ENCODE measurements at regions not wholly inside any gene's neighbourhood (a gene's known extent, or its start where the extent isn't known, plus 50 kb on each side); places are given as distances from the start of the nearest gene placed in this dataset.

- no peak for DNase-seq (ENCODE audit: low spot score)
Observed at GRCh38 chr20:4095639-4096038, 53.0 kb upstream of the SMOX start.

GRCh38 chr20:4091490-4092479 is 56.8 kb upstream of the SMOX start:
- no peak for DNase-seq (ENCODE audit: low spot score)

GRCh38 chr20:4090756-4091489 is 57.7 kb upstream of the SMOX start:
- DNase-seq (ENCODE audit: low spot score) = no peak

DNA sequence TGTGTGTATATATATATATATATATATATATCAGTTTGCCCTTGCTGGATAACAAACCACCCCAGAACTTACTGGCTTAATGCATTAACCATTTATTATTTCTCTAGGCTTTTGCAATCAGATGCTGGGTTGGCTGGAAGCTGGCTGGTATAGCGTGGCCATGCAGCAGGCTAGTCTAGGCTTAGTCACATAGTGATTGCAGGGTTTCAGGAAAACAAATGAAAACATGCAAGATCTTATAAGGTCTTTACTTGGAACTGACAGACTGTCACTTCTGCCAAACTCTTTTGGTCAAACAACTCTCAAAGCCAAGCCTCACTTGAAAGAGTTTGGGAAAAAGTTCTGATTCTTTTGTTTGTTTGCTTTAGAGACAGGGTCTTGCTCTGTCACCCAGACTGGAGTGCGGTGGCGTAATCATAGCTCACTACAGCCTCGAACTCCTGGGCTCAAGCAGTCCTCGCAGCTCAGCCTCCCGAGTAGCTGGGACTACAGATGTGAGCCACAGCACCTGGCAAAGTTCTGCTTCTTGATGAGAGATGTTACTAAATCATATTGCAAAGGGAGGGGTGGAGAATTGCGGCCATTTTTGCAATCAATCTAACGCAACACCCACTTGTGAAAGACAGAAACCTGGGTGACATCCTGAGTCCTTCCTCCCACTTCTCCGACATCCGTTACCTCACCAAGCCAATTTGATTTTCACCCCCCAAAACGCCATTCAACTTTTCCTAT is 58.7 kb upstream of the SMOX start:
- DNase-seq (ENCODE audit: low spot score) = no peak

DNA sequence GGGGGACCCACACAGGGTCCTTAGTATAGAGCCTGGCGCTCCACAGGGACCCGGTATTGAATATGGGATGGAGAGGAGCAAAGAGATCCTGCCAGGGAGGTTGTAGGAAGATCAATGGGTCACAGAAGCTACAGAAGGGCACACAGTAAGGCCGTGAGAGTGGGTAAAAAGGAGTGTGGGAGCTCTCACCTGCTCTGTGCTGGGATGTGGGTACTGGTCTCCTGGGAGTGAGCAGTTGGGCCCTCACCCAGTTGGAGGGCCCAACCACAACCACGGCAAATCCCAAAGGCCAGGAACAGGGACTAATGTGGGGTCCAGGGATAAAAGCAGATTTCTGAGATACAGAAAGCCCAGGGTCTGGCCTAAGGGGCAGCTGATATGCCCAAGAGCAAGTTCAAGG is 59.9 kb upstream of the SMOX start:
- DNase-seq (ENCODE audit: low spot score) = no peak

DNA sequence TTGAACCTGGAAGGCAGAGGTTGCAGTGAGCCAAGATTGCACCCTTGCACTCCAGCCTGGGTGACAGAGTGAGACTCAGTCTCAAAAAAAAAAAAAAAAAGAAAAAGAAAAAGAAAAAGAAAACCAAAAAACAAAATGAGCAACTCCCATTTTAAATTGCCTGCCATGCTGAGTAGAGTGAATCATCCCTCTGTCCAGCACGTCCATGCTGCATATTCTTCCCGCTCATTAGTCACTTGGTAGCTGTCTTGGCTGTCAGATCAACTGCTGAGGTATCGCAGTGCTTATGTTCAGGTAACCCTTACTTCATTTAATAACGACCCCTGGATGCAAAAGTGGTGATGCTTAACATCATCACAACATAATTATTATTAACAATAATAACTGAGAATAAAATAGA is 60.7 kb upstream of the SMOX start:
- DNase-seq (ENCODE audit: low spot score) = no peak

DNA sequence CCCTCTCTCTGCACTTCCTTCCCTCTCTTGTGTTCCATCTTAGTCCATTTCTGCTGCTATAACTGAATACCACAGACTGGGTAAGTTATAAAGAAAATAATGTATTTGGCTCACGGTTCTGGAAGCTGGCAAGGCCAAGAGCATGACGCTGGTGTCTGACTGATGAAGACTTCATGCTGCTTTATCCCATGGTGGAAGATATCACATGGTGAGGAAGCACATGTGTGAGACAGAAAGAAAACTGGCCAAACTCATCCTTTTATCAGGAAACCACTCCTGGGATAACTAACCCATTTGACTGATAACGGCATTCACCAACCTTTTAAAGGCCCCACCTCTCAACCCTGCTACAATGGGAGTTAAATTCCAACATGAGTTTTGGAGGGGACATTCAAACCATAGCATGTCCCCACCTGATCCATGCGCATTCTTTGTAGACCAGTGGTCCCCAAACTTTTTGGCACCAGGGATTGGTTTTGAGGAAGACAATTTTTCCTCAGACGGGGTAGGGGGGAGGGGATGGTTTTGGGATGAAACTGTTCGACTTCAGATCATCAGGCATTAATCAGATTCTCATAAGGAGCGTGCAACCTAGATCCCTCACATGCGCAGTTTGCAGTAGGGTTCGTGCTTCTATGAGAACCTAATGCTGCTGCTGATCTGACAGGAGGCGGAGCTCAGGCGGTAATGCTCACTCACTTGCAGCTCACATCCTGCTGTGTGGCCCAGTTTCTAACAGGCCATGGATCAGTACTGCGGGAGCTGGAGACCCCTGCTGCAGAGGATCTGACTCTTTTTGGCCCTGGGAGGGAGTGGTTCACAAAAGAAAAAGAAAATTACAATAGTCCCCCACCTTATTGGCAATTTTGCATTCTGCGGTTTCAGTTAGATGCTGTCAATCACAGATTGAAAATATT is 61.6 kb upstream of the SMOX start:
- DNase-seq (ENCODE audit: low spot score) = no peak

DNA sequence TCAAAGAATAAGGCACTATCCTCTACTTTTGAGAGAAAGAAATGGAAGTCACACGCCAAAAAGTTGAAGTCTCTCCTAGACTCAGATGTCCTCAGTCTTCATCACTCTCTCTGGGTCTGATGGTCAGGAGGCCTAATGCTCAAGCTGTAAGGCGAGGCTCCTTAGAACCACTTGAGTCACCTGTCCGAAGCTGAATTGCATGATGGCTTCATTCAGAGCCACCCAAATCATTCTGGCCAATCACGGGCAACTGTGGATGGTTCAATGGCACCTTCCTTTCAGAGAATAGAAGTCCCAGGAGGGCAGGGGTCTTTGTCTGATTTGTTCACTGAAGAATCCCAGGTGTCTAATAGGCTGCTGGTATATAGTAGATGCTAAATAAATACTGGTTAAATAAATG is 63.9 kb upstream of the SMOX start:
- no peak for DNase-seq (ENCODE audit: low spot score)

- DNase-seq (ENCODE audit: low spot score) = no peak
Observed at GRCh38 chr20:4084096-4084495, 64.5 kb upstream of the SMOX start.

GRCh38 chr20:4083098-4083865 is 65.3 kb upstream of the SMOX start:
- DNase-seq (ENCODE audit: low spot score) = no peak

GRCh38 chr20:4082406-4083097 is 66.1 kb upstream of the SMOX start:
- no peak for DNase-seq (ENCODE audit: low spot score)

- no peak for DNase-seq (ENCODE audit: low spot score)
Observed at GRCh38 chr20:4081421-4081820, 66.1 kb upstream of the RNF24 start.

DNA sequence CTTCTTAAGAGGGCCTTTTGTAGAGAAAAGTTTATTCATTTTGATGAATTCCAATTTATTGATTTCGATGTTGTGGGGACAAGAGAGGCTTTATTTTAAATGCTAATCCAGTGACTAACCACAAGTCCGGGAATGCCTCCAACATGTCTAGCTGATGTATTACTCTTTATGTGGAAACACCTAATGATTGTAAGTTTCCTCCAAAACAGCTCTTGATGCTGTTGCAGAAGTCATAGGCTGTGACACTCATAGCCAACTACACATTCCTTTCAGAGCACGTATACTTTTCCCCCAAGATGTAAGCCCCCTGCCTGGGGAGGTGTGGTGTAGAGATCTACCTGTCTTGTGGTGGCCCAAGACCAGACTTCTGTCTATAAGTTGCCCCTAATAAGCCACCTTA is 61.3 kb upstream of the RNF24 start:
- DNase-seq (ENCODE audit: low spot score) = peak; percentile 61

- DNase-seq (ENCODE audit: low spot score) = no peak
Observed at GRCh38 chr20:4076033-4076432, 60.7 kb upstream of the RNF24 start.

DNA sequence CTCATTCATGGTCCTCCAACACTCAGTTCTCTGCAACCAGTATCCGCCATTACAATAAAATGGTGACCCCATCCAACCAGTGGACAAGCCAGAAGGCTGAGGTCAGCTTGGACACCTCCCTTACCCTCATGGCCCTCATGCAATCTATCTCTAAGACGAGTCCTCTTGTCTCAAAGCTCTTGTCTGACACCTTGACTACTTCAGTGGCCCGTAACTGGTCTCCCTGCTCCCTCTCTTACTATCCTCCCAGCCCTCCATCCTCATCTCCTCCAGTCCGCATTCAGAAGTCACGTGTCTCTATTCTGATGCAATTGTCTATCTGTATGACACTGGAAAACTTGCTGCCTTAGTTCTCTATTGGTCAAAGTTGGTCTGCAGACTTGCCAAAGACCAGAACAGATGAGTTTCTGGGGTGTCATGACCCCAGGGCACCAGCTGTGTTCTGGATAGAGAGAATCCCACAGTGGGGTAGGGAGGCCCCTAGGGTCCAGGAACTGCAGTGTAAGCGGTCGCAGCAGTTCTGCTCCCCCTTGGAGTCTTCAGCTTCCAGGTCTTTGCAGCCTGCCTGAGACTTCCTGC is 59.6 kb upstream of the RNF24 start:
- no peak for DNase-seq (ENCODE audit: low spot score)

- no peak for DNase-seq (ENCODE audit: low spot score)
Observed at GRCh38 chr20:4073852-4074741, 58.7 kb upstream of the RNF24 start.

DNA sequence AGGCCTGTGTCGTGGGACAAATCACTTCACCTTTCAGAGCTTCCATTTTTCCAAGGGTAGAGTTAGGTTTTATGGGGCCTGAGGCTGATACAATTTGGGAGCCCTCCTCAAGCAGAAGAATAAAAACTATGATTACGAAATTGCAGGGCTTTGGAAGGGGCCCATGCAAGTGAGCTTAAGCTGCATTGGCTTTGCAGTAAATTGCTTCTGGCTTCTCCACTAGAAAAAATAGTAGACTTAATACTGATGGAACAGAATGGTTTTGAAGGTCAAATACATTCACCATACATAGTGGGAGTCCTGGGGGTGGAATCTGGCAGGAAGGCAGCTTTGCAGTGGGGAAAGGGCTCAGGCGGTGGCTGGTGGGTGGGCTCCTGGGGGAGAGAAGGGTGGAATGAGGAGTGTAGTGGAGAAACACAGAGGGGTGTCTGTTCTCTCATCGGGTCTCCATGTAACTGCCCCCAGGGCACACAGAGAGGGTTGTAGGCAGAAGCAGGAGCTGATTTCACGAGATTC is 55.9 kb upstream of the RNF24 start:
- DNase-seq (ENCODE audit: low spot score) = no peak
